Keratinocyte (primary cell): ENCODE measurements at regions not wholly inside any gene's neighbourhood (a gene's known extent, or its start where the extent isn't known, plus 50 kb on each side); places are given as distances from the start of the nearest gene placed in this dataset.

Source experiments
- CTCF ChIP-seq, 3 experiments: IDR thresholded peaks in 1 of 3; conservative IDR thresholded peaks in 1 of 3; optimal IDR thresholded peaks in 1 of 3; 2 replicates in 2 of 3; 3 replicates in 1 of 3; pipeline versions ENCODE3 to v1.5.1; 2011; ENCODE audit warnings: low read length in 3 of 3, mild to moderate bottlenecking in 3 of 3, moderate library complexity in 2 of 3, control low read depth in 1 of 3, inconsistent platforms in 1 of 3; ENCODE audit not compliant: insufficient read depth in 2 of 3; ENCODE audit errors: extremely low read depth in 1 of 3
- EZH2 ChIP-seq: IDR thresholded peaks from one replicate; pipeline ENCODE4 v1.6.1; 2012; ENCODE audit warnings: inconsistent platforms, mild to moderate bottlenecking, low read length, moderate library complexity

DNA sequence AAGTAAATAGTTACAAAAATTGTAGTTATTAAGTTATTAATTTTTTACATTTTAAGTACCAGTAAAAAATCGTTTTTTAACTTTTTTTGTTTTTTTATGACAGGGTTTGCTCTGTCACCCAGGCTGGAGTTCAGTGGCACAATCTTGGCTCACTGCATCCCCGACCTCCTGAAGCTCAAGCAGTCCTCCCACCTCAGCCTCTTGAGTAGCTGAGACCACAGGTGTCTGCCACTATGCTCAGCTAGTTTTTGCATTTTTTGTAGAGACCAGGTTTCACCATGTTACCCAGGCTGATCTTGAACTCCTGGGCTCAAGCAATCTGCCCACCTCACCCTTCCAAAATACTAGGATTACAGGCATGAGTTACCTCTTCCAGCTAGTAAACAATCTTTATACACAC lies 477.9 kb upstream of the MIR17HG start:
- no peak for TF ChIP-seq CTCF (optimal IDR thresholded peaks at IDR 0.05 in 1 of 3, IDR thresholded peaks at IDR 0.05 in 1 of 3, conservative IDR thresholded peaks at IDR 0.05 in 1 of 3; ENCODE audit: extremely low read depth in 1 of 3, insufficient read depth in 2 of 3, low read length in 3 of 3)
- no peak for TF ChIP-seq EZH2
